Neural progenitor cell (in vitro differentiated cells): ENCODE measurements at regions not wholly inside any gene's neighbourhood (a gene's known extent, or its start where the extent isn't known, plus 50 kb on each side); places are given as distances from the start of the nearest gene placed in this dataset.

ENCODE experiments used
- DNase-seq: peaks from one replicate; pipeline ENCODE4 v3.0.0-alpha.2; 2016; ENCODE audit warnings: low spot score
- H2AFZ ChIP-seq: fragments of 200-600 bp; sonication (generic); replicated peaks from 2 replicates; pipeline ENCODE4 v1.6.1; 2016; ENCODE audit warnings: antibody characterized with exemption
- H3F3A ChIP-seq: fragments of 200-600 bp; sonication (generic); 2 replicates; pipeline ENCODE4 v1.6.1; 2016; ENCODE audit warnings: antibody characterized with exemption, low read depth
- H3K27ac ChIP-seq: fragments of 200-600 bp; sonication (generic); 2 replicates; pipeline ENCODE4 v1.5.1; 2016; ENCODE audit warnings: mild to moderate bottlenecking
- H3K27me3 ChIP-seq: fragments of 200-600 bp; sonication (generic); 2 replicates; pipeline ENCODE4 v1.6.1; 2016; ENCODE audit warnings: mild to moderate bottlenecking, moderate library complexity
- H3K36me3 ChIP-seq: fragments of 200-600 bp; sonication (generic); 2 replicates; pipeline ENCODE4 v1.5.1; 2016
- H3K4me1 ChIP-seq: fragments of 200-600 bp; sonication (generic); 2 replicates; pipeline ENCODE4 v1.6.1; 2016; ENCODE audit warnings: mixed run types
- H3K4me2 ChIP-seq: fragments of 200-600 bp; sonication (generic); 2 replicates; pipeline ENCODE4 v1.6.1; 2016
- H3K4me3 ChIP-seq: fragments of 200-600 bp; sonication (generic); 2 replicates; pipeline ENCODE4 v1.5.1; 2016
- H3K79me2 ChIP-seq: fragments of 200-600 bp; sonication (generic); 2 replicates; pipeline ENCODE4 v1.6.1; 2016; ENCODE audit warnings: low read depth
- H3K9ac ChIP-seq: fragments of 200-600 bp; sonication (generic); 2 replicates; pipeline ENCODE4 v1.6.1; 2016
- H3K9me3 ChIP-seq: fragments of 200-600 bp; sonication (generic); 2 replicates; pipeline ENCODE4 v1.5.1; 2016; ENCODE audit warnings: low read depth
- H4K20me1 ChIP-seq: fragments of 200-600 bp; sonication (generic); 2 replicates; pipeline ENCODE4 v1.6.1; 2016; ENCODE audit warnings: low read depth
- H3K27ac Mint-ChIP-seq: 3 replicates; pipeline ENCODE4 v1.8.0; 2021; ENCODE audit warnings: mixed read lengths
- H3K27me3 Mint-ChIP-seq: 2 replicates; pipeline ENCODE4 v1.8.0; 2022; ENCODE audit warnings: low read depth, mild to moderate bottlenecking, inconsistent platforms, moderate library complexity, mixed read lengths; ENCODE audit not compliant: insufficient read depth
- H3K36me3 Mint-ChIP-seq: 3 replicates; pipeline ENCODE4 v1.8.0; 2021; ENCODE audit warnings: mixed read lengths
- H3K4me1 Mint-ChIP-seq: 3 replicates; pipeline ENCODE4 v1.8.0; 2021; ENCODE audit warnings: mixed read lengths
- H3K4me3 Mint-ChIP-seq: 3 replicates; pipeline ENCODE4 v1.8.0; 2021; ENCODE audit warnings: mild to moderate bottlenecking, moderate library complexity, mixed read lengths
- H3K9me3 Mint-ChIP-seq: 3 replicates; pipeline ENCODE4 v1.8.0; 2020; ENCODE audit warnings: mixed read lengths
- CTCF ChIP-seq: fragments of 200-600 bp; sonication (generic); IDR thresholded peaks from 2 replicates; pipeline ENCODE4 v1.5.1; 2017; ENCODE audit warnings: antibody characterized with exemption, mild to moderate bottlenecking
- EZH2 ChIP-seq: fragments of 200-600 bp; sonication (generic); IDR thresholded peaks from 2 replicates; pipeline ENCODE4 v1.6.1; 2017; ENCODE audit warnings: antibody characterized with exemption, mild to moderate bottlenecking, moderate library complexity
- EZH2phosphoT487 ChIP-seq: fragments of 200-600 bp; sonication (generic); IDR thresholded peaks from 2 replicates; pipeline ENCODE4 v1.6.1; 2017; ENCODE audit warnings: antibody characterized with exemption

GRCh38 chr13:64488731-64489130 is 2741.4 kb downstream of the PCDH9 start:
- H3K27ac ChIP-seq = no peak overlapping the region
- Mint-ChIP-seq H3K4me3 (no peak overlapping the region), H3K27me3 (no peaks in the 10 kb centered on the region), H3K36me3 (no peaks in the 10 kb centered on the region), H3K27ac (no peak overlapping the region), H3K4me1 (no peaks in the 10 kb centered on the region), H3K9me3 (no peaks in the 10 kb centered on the region)
- TF ChIP-seq EZH2 (no peak), EZH2phosphoT487 (no peak), CTCF (no peak)
- H2AFZ ChIP-seq = no peak overlapping the region
- H3K4me1 ChIP-seq = no peaks in the 10 kb centered on the region
- H3K9me3 ChIP-seq = no peaks in the 10 kb centered on the region
- no peaks in the 10 kb centered on the region for H4K20me1 ChIP-seq
- no peaks in the 10 kb centered on the region for H3K36me3 ChIP-seq
- DNase-seq = no peak
- no peak overlapping the region for H3K4me2 ChIP-seq
- no peaks in the 10 kb centered on the region for H3K27me3 ChIP-seq
- no peaks in the 10 kb centered on the region for H3K79me2 ChIP-seq
- H3F3A ChIP-seq = no peaks in the 10 kb centered on the region
- no peak overlapping the region for H3K4me3 ChIP-seq
- no peak overlapping the region for H3K9ac ChIP-seq

GRCh38 chr13:64482373-64482772 is 2747.8 kb downstream of the PCDH9 start:
- Mint-ChIP-seq H3K4me1 (peaks cover 6% of the 10 kb centered on the region), H3K36me3 (no peaks in the 10 kb centered on the region), H3K27me3 (no peaks in the 10 kb centered on the region), H3K4me3 (no peak overlapping the region), H3K9me3 (no peaks in the 10 kb centered on the region), H3K27ac (no peak overlapping the region)
- no peak for TF ChIP-seq EZH2
- no peak for TF ChIP-seq EZH2phosphoT487
- no peak for TF ChIP-seq CTCF
- H3K4me3 ChIP-seq = no peak overlapping the region
- no peaks in the 10 kb centered on the region for H3K27me3 ChIP-seq
- H2AFZ ChIP-seq = no peak overlapping the region
- no peak overlapping the region for H3K9ac ChIP-seq
- DNase-seq = no peak
- no peaks in the 10 kb centered on the region for H3K4me1 ChIP-seq
- H3F3A ChIP-seq = no peaks in the 10 kb centered on the region
- no peak overlapping the region for H3K27ac ChIP-seq
- no peak overlapping the region for H3K4me2 ChIP-seq
- H3K79me2 ChIP-seq = no peaks in the 10 kb centered on the region
- no peaks in the 10 kb centered on the region for H4K20me1 ChIP-seq
- no peaks in the 10 kb centered on the region for H3K36me3 ChIP-seq
- H3K9me3 ChIP-seq = no peaks in the 10 kb centered on the region

GRCh38 chr13:64480672-64481071 is 2749.5 kb downstream of the PCDH9 start:
- H3K36me3 ChIP-seq = no peaks in the 10 kb centered on the region
- Mint-ChIP-seq H3K4me1 (peaks cover 6% of the 10 kb centered on the region), H3K4me3 (no peak overlapping the region), H3K36me3 (no peaks in the 10 kb centered on the region), H3K27ac (no peak overlapping the region), H3K9me3 (peaks cover 4% of the 10 kb centered on the region), H3K27me3 (no peaks in the 10 kb centered on the region)
- no peaks in the 10 kb centered on the region for H3K4me1 ChIP-seq
- H3K4me2 ChIP-seq = no peak overlapping the region
- no peak overlapping the region for H3K27ac ChIP-seq
- TF ChIP-seq EZH2 (no peak), CTCF (no peak), EZH2phosphoT487 (no peak)
- DNase-seq = no peak
- no peaks in the 10 kb centered on the region for H3F3A ChIP-seq
- H3K79me2 ChIP-seq = no peaks in the 10 kb centered on the region
- no peaks in the 10 kb centered on the region for H3K27me3 ChIP-seq
- H3K9ac ChIP-seq = no peak overlapping the region
- H3K4me3 ChIP-seq = no peak overlapping the region
- H3K9me3 ChIP-seq = no peaks in the 10 kb centered on the region
- peak overlapping the region; percentile 55 for H2AFZ ChIP-seq
- H4K20me1 ChIP-seq = no peaks in the 10 kb centered on the region

- no peaks in the 10 kb centered on the region for H3K4me1 ChIP-seq
- no peak overlapping the region for H3K4me3 ChIP-seq
- peaks cover 6% of the 10 kb centered on the region for H3K4me1 Mint-ChIP-seq
- no peaks in the 10 kb centered on the region for H3K9me3 ChIP-seq
- H3K27me3 Mint-ChIP-seq = no peaks in the 10 kb centered on the region
- H4K20me1 ChIP-seq = no peaks in the 10 kb centered on the region
- no peak overlapping the region for H2AFZ ChIP-seq
- no peak overlapping the region for H3K4me3 Mint-ChIP-seq
- H3K36me3 Mint-ChIP-seq = no peaks in the 10 kb centered on the region
- H3K9me3 Mint-ChIP-seq = peaks cover 4% of the 10 kb centered on the region
- no peaks in the 10 kb centered on the region for H3F3A ChIP-seq
- no peak overlapping the region for H3K27ac Mint-ChIP-seq
- no peak overlapping the region for H3K9ac ChIP-seq
- no peak for DNase-seq
- TF ChIP-seq CTCF (no peak), EZH2phosphoT487 (no peak), EZH2 (no peak)
- no peak overlapping the region for H3K4me2 ChIP-seq
- H3K27ac ChIP-seq = no peak overlapping the region
- H3K27me3 ChIP-seq = no peaks in the 10 kb centered on the region
- H3K79me2 ChIP-seq = no peaks in the 10 kb centered on the region
- no peaks in the 10 kb centered on the region for H3K36me3 ChIP-seq
Measured at GRCh38 chr13:64480211-64480610, 2749.9 kb downstream of the PCDH9 start.
